Peyer's patch (tissue), 4 donors: ENCODE measurements at regions not wholly inside any gene's neighbourhood (a gene's known extent, or its start where the extent isn't known, plus 50 kb on each side); places are given as distances from the start of the nearest gene placed in this dataset.

Source experiments
- DNase-seq, 3 donors: peaks; one replicate each; pipeline ENCODE4 v3.0.0-alpha.2; 2017 to 2019
- H3K27ac ChIP-seq, 4 donors: fragments of 200-600 bp; sonication (generic); one replicate each; pipeline ENCODE4 v1.5.1; 2016 to 2019
- H3K27me3 ChIP-seq, 2 donors: fragments of 200-600 bp; sonication (generic); one replicate each; pipeline ENCODE4 v1.5.1; 2019
- H3K36me3 ChIP-seq, 3 donors: fragments of 200-600 bp; sonication (generic); one replicate each; pipeline ENCODE4 v1.5.1; 2016 to 2019
- H3K4me1 ChIP-seq, 4 donors: fragments of 200-600 bp; sonication (generic); one replicate each; pipeline ENCODE4 v1.5.1; 2016 to 2019
- H3K4me3 ChIP-seq, 4 donors: fragments of 200-600 bp; sonication (generic); 1 replicate in 3 of 4; 2 replicates in 1 of 4; pipeline ENCODE4 v1.5.1; 2016 to 2019; ENCODE audit warnings: mild to moderate bottlenecking in 1 of 4
- H3K9me3 ChIP-seq, 4 donors: fragments of 200-600 bp; sonication (generic); one replicate each; pipeline ENCODE4 v1.5.1; 2016 to 2019; ENCODE audit warnings: mild to moderate bottlenecking in 1 of 4
- CTCF ChIP-seq, 6 experiments: fragments of 450-650 bp in 4 of 6; fragments of 200-600 bp in 2 of 6; sonication (generic) in 1 of 6; IDR thresholded peaks; one replicate each; pipeline ENCODE4 v1.5.1; 2017 to 2019; ENCODE audit warnings: antibody characterized with exemption in 6 of 6, mild to moderate bottlenecking in 3 of 6, moderate library complexity in 1 of 6
- POLR2A ChIP-seq, 2 donors: fragments of 450-650 bp; IDR thresholded peaks; one replicate each; pipeline ENCODE4 v1.5.1; 2017; ENCODE audit warnings: antibody characterized with exemption in 2 of 2, mild to moderate bottlenecking in 2 of 2, moderate library complexity in 2 of 2

DNA sequence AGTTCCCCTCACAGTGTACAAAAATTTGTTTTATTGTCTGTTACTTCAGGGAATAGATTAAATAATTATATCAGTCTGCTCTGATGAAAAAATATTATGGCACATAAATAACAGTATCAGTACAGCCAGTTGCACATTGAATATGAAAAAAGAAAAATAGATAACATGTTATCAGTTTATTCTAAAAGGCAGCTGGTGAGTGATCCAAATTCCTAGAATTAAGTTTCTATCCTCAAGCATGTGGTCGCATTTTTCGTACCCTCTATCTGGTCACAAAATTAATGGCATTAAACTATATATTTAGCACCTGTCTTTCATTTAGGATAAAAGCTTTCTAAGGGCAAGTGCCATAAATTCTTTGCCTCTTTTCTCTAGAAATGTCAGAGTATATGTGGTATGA lies 944.8 kb upstream of the PCDH9 start:
- Histone ChIP-seq H3K36me3 (no peaks in the 10 kb centered on the region), H3K4me1 (no peaks in the 10 kb centered on the region), H3K4me3 (no peak overlapping the region), H3K27ac (no peak overlapping the region), H3K27me3 (no peaks in the 10 kb centered on the region), H3K9me3 (no peaks in the 10 kb centered on the region)
- no peak for TF ChIP-seq CTCF (IDR thresholded peaks at IDR 0.05)
- TF ChIP-seq POLR2A (IDR thresholded peaks at IDR 0.05), result no peak
- DNase-seq, result no peak

DNA sequence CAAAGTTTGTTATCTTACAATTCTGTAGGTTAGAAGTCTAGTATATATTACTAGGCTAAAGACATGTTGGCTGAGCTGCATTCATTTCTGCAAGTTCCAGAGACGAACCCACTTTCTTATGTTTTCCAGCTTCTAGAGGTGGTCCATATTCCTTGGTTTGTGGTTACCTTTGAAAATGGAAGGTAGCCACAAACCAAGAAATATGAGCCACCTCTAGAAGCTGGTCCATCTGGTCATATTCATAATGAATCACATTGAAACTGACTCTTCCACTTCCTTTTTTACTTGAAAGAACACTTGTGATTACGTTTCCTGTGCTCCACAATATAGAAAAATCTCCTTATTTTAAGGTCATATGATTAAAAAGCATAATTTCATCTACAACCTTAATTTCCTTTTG lies 943.0 kb upstream of the PCDH9 start:
- H3K4me1 ChIP-seq, result no peaks in the 10 kb centered on the region
- no peaks in the 10 kb centered on the region for H3K27me3 ChIP-seq
- H3K36me3 ChIP-seq, result no peaks in the 10 kb centered on the region
- no peak overlapping the region for H3K4me3 ChIP-seq
- DNase-seq, result no peak
- no peaks in the 10 kb centered on the region for H3K9me3 ChIP-seq
- TF ChIP-seq POLR2A (IDR thresholded peaks at IDR 0.05), result no peak
- TF ChIP-seq CTCF (IDR thresholded peaks at IDR 0.05), result no peak
- no peak overlapping the region for H3K27ac ChIP-seq

DNA sequence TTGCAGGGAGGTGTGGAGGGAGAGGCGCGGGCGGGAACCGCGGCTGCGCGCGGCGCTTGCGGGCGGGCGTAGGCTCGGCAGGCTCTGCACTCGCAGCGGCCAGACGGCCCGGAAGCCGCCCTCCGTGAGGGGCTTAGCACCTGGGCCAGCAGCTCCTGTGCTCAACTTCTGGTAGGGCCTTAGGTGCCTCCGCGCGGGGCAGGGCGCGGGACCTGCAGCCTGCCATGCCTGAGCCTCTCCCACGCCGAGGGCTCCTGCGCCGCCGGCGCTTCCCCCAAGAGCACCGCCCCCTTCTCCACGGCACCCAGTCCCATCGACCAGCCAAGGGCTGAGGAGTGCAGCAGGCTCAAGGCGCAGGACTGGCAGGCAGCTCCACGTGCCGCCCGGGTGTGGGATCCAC lies 940.8 kb upstream of the PCDH9 start:
- no peak for TF ChIP-seq CTCF (IDR thresholded peaks at IDR 0.05)
- TF ChIP-seq POLR2A (IDR thresholded peaks at IDR 0.05), result no peak
- no peaks in the 10 kb centered on the region for H3K9me3 ChIP-seq
- H3K36me3 ChIP-seq, result no peaks in the 10 kb centered on the region
- H3K4me1 ChIP-seq, result no peaks in the 10 kb centered on the region
- H3K27me3 ChIP-seq, result no peaks in the 10 kb centered on the region
- H3K27ac ChIP-seq, result no peak overlapping the region
- no peak overlapping the region for H3K4me3 ChIP-seq
- DNase-seq, result no peak

- Histone ChIP-seq H3K36me3 (no peaks in the 10 kb centered on the region), H3K4me3 (no peak overlapping the region), H3K27me3 (no peaks in the 10 kb centered on the region), H3K4me1 (no peaks in the 10 kb centered on the region), H3K9me3 (no peaks in the 10 kb centered on the region), H3K27ac (no peak overlapping the region)
- DNase-seq, result no peak
- TF ChIP-seq CTCF (IDR thresholded peaks at IDR 0.05), result no peak
These were observed 938.3 kb upstream of the PCDH9 start for GRCh38 chr13:68168448-68168847.

DNA sequence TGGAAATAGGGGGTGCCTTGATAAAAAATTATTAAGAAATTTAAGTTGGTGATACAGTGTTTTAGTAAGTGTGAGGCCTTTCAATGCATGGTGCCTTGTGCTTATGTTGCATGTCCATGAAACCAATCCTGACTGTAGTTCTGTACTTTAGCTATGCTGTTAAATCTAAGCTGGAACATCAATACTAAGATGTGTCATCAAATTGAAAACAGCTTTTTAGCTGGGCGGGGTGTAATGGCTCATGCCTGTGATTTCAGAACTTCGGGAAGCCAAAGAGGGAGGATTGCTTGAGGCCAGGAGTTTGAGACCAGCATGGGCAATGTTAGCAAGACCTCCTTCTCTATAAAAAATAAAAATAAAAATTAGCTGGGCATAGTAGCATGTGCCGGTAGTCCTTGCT lies 930.3 kb upstream of the PCDH9 start:
- Histone ChIP-seq H3K4me3 (no peak overlapping the region), H3K27ac (no peak overlapping the region), H3K27me3 (no peaks in the 10 kb centered on the region), H3K4me1 (no peaks in the 10 kb centered on the region), H3K36me3 (no peaks in the 10 kb centered on the region), H3K9me3 (no peaks in the 10 kb centered on the region)
- no peak for DNase-seq
- TF ChIP-seq CTCF (IDR thresholded peaks at IDR 0.05), result no peak
- no peak for TF ChIP-seq POLR2A (IDR thresholded peaks at IDR 0.05)

GRCh38 chr13:68152414-68152813 lies 922.3 kb upstream of the PCDH9 start:
- Histone ChIP-seq H3K9me3 (no peaks in the 10 kb centered on the region), H3K36me3 (no peaks in the 10 kb centered on the region), H3K27ac (no peak overlapping the region), H3K27me3 (no peaks in the 10 kb centered on the region), H3K4me3 (no peak overlapping the region), H3K4me1 (no peaks in the 10 kb centered on the region)
- TF ChIP-seq POLR2A (IDR thresholded peaks at IDR 0.05), result no peak
- no peak for TF ChIP-seq CTCF (IDR thresholded peaks at IDR 0.05)
- no peak for DNase-seq
